Thyroid gland (tissue), 4 donors: ENCODE measurements at regions not wholly inside any gene's neighbourhood (a gene's known extent, or its start where the extent isn't known, plus 50 kb on each side); places are given as distances from the start of the nearest gene placed in this dataset.

ENCODE experiments used
- CTCF ChIP-seq, 6 experiments: fragments of 200-600 bp in 3 of 6; fragments of 450-650 bp in 3 of 6; sonication (generic) in 3 of 6; IDR thresholded peaks; one replicate each; pipeline ENCODE4 v1.5.1; 2016 to 2019; ENCODE audit warnings: antibody characterized with exemption in 6 of 6, mild to moderate bottlenecking in 2 of 6, inconsistent platforms in 1 of 6, moderate library complexity in 1 of 6
- POLR2A ChIP-seq, 2 donors: fragments of 450-650 bp; IDR thresholded peaks; one replicate each; pipeline ENCODE4 v1.6.1; 2017; ENCODE audit warnings: antibody characterized with exemption in 2 of 2, mild to moderate bottlenecking in 2 of 2, moderate library complexity in 1 of 2

- TF ChIP-seq CTCF (IDR thresholded peaks at IDR 0.05) = no peak
- no peak for TF ChIP-seq POLR2A (IDR thresholded peaks at IDR 0.05)
Measured at GRCh38 chr6:165726290-165726875, 63.3 kb upstream of the PDE10A start.
